GF-D8 (cell line): ENCODE measurements at regions not wholly inside any gene's neighbourhood (a gene's known extent, or its start where the extent isn't known, plus 50 kb on each side); places are given as distances from the start of the nearest gene placed in this dataset.

Experiments used
- DNase-seq: peaks from one replicate; lab custom pipeline; 2025; lab: John Stamatoyannopoulos, UW

- no peak for DNase-seq
Observed at GRCh38 chr3:182717216-182717615, 76.1 kb upstream of the ATP11B start.

GRCh38 chr3:182722907-182723306 is 70.4 kb upstream of the ATP11B start:
- DNase-seq, result no peak

- DNase-seq, result no peak
Observed at GRCh38 chr3:182723596-182723995, 69.7 kb upstream of the ATP11B start.

- no peak for DNase-seq
Observed at GRCh38 chr3:182725372-182726251, 67.7 kb upstream of the ATP11B start.

GRCh38 chr3:182726258-182727142 is 66.8 kb upstream of the ATP11B start:
- DNase-seq, result no peak

- DNase-seq, result no peak
Observed at GRCh38 chr3:182728238-182728637, 65.1 kb upstream of the ATP11B start.

GRCh38 chr3:182729903-182730674 is 63.2 kb upstream of the ATP11B start:
- DNase-seq, result no peak

- DNase-seq, result no peak
Observed at GRCh38 chr3:182730675-182731042, 62.6 kb upstream of the ATP11B start.

- DNase-seq, result no peak
Observed at GRCh38 chr3:182731764-182732163, 61.5 kb upstream of the ATP11B start.

- DNase-seq, result no peak
Observed at GRCh38 chr3:182732232-182733015, 60.9 kb upstream of the ATP11B start.

- no peak for DNase-seq
Observed at GRCh38 chr3:182735672-182736071, 57.6 kb upstream of the ATP11B start.

- peak; percentile 21 for DNase-seq
Observed at GRCh38 chr3:182737825-182738224, 55.5 kb upstream of the ATP11B start.

GRCh38 chr3:182738583-182739411 is 54.5 kb upstream of the ATP11B start:
- no peak for DNase-seq

GRCh38 chr3:182739619-182740018 is 53.7 kb upstream of the ATP11B start:
- DNase-seq, result no peak

- no peak for DNase-seq
Observed at GRCh38 chr3:182740710-182741109, 52.6 kb upstream of the ATP11B start.

GRCh38 chr3:182741214-182741613 is 52.1 kb upstream of the ATP11B start:
- no peak for DNase-seq
